Astrocyte (in vitro differentiated cells and primary cell): ENCODE measurements at regions not wholly inside any gene's neighbourhood (a gene's known extent, or its start where the extent isn't known, plus 50 kb on each side); places are given as distances from the start of the nearest gene placed in this dataset.

Experiments
- DNase-seq: peaks from one replicate; pipeline ENCODE4 v3.0.0-alpha.2; 2010; ENCODE audit warnings: low read depth
- FAIRE-seq: peaks from 2 replicates; lab custom pipeline; 2011; peaks lifted over from hg19 to GRCh38; lab: Jason Lieb, UNC
- H2AFZ ChIP-seq: 2 replicates; pipeline ENCODE4 v1.6.0; 2012; ENCODE audit warnings: low read depth, low read length, inconsistent platforms
- H3K27ac ChIP-seq: 2 replicates; pipeline ENCODE4 v1.5.1; 2011; ENCODE audit warnings: low read depth, low read length, inconsistent platforms
- H3K27me3 ChIP-seq: 2 replicates; pipeline ENCODE4 v1.6.0; 2011; ENCODE audit warnings: low read length, inconsistent platforms; ENCODE audit not compliant: insufficient read depth
- H3K36me3 ChIP-seq: 2 replicates; pipeline ENCODE4 v1.5.1; 2011; ENCODE audit warnings: low read length, inconsistent platforms; ENCODE audit not compliant: insufficient read depth
- H3K4me1 ChIP-seq: 2 replicates; pipeline ENCODE4 v1.5.1; 2011; ENCODE audit warnings: low read length, inconsistent platforms; ENCODE audit not compliant: insufficient read depth
- H3K4me2 ChIP-seq: 2 replicates; pipeline ENCODE4 v1.6.0; 2012; ENCODE audit warnings: low read length, inconsistent platforms
- H3K4me3 ChIP-seq: 2 replicates; pipeline ENCODE4 v1.5.1; 2011; ENCODE audit warnings: low read depth, mild to moderate bottlenecking, low read length, inconsistent platforms; ENCODE audit not compliant: insufficient read depth
- H3K79me2 ChIP-seq: 2 replicates; pipeline ENCODE4 v1.6.0; 2012; ENCODE audit warnings: mild to moderate bottlenecking, low read length, inconsistent platforms; ENCODE audit not compliant: insufficient read depth
- H3K9ac ChIP-seq: 2 replicates; pipeline ENCODE4 v1.6.0; 2012; ENCODE audit warnings: mild to moderate bottlenecking, low read length, inconsistent platforms
- H3K9me3 ChIP-seq: 2 replicates; pipeline ENCODE4 v1.5.1; 2012; ENCODE audit warnings: low read depth, mild to moderate bottlenecking, low read length, inconsistent platforms; ENCODE audit not compliant: insufficient read depth
- H4K20me1 ChIP-seq: 2 replicates; pipeline ENCODE4 v1.6.0; 2012; ENCODE audit warnings: low read length, inconsistent platforms; ENCODE audit not compliant: insufficient read depth
- H3K27ac Mint-ChIP-seq: one replicate; pipeline ENCODE4 v1.8.0; 2021; ENCODE audit warnings: mild to moderate bottlenecking, mixed read lengths; ENCODE audit not compliant: unreplicated experiment
- H3K27me3 Mint-ChIP-seq: one replicate; pipeline ENCODE4 v1.8.0; 2021; ENCODE audit warnings: low read depth, mixed read lengths; ENCODE audit not compliant: unreplicated experiment
- H3K36me3 Mint-ChIP-seq: one replicate; pipeline ENCODE4 v1.8.0; 2021; ENCODE audit warnings: low read depth, mixed read lengths; ENCODE audit not compliant: unreplicated experiment
- H3K4me1 Mint-ChIP-seq: one replicate; pipeline ENCODE4 v1.8.0; 2021; ENCODE audit warnings: low read depth, mixed read lengths; ENCODE audit not compliant: unreplicated experiment
- H3K4me3 Mint-ChIP-seq: one replicate; pipeline ENCODE4 v1.8.0; 2021; ENCODE audit warnings: mild to moderate bottlenecking, moderate library complexity, mixed read lengths; ENCODE audit not compliant: unreplicated experiment
- H3K9me3 Mint-ChIP-seq: one replicate; pipeline ENCODE4 v1.8.0; 2021; ENCODE audit warnings: mild to moderate bottlenecking, mixed read lengths; ENCODE audit not compliant: unreplicated experiment
- CTCF ChIP-seq: IDR thresholded peaks from 2 replicates; pipeline ENCODE4 v1.5.1; 2011; ENCODE audit warnings: low read depth, mild to moderate bottlenecking, inconsistent platforms, low read length, moderate library complexity; ENCODE audit not compliant: insufficient read depth
- EZH2 ChIP-seq: IDR thresholded peaks from 2 replicates; pipeline ENCODE4 v1.6.1; 2012; ENCODE audit warnings: mild to moderate bottlenecking, low read length, inconsistent platforms; ENCODE audit not compliant: insufficient read depth

GRCh38 chrX:121579016-121579760, 531.8 kb downstream of the GLUD2 start:
- no peak overlapping the region for H3K9ac ChIP-seq
- FAIRE-seq (peak; percentile 95), DNase-seq (no peak)
- no peaks in the 10 kb centered on the region for H3K79me2 ChIP-seq
- H3K27ac ChIP-seq = no peak overlapping the region
- H3K27me3 Mint-ChIP-seq = no peaks in the 10 kb centered on the region
- H3K27ac Mint-ChIP-seq = no peak overlapping the region
- no peak overlapping the region for H2AFZ ChIP-seq
- no peaks in the 10 kb centered on the region for H3K9me3 Mint-ChIP-seq
- no peak overlapping the region for H3K4me2 ChIP-seq
- H3K27me3 ChIP-seq = no peaks in the 10 kb centered on the region
- no peak overlapping the region for H3K4me3 Mint-ChIP-seq
- no peak overlapping the region for H3K4me3 ChIP-seq
- no peaks in the 10 kb centered on the region for H3K36me3 ChIP-seq
- H3K9me3 ChIP-seq = no peaks in the 10 kb centered on the region
- TF ChIP-seq CTCF (peak; percentile 25), EZH2 (no peak)
- H4K20me1 ChIP-seq = no peaks in the 10 kb centered on the region
- H3K4me1 Mint-ChIP-seq = no peaks in the 10 kb centered on the region
- H3K4me1 ChIP-seq = no peaks in the 10 kb centered on the region
- H3K36me3 Mint-ChIP-seq = no peaks in the 10 kb centered on the region

GRCh38 chrX:121581885-121582284, 534.5 kb downstream of the GLUD2 start:
- Histone ChIP-seq H3K27ac (no peak overlapping the region), H3K9ac (no peak overlapping the region), H2AFZ (no peak overlapping the region), H3K4me3 (no peak overlapping the region), H4K20me1 (no peaks in the 10 kb centered on the region), H3K4me1 (no peaks in the 10 kb centered on the region), H3K27me3 (no peaks in the 10 kb centered on the region), H3K9me3 (no peaks in the 10 kb centered on the region), H3K36me3 (no peaks in the 10 kb centered on the region), H3K4me2 (no peak overlapping the region), H3K79me2 (no peaks in the 10 kb centered on the region)
- DNase-seq (no peak), FAIRE-seq (peak; percentile 37)
- TF ChIP-seq EZH2 (no peak), CTCF (no peak)
- no peak overlapping the region for H3K4me3 Mint-ChIP-seq
- no peaks in the 10 kb centered on the region for H3K36me3 Mint-ChIP-seq
- H3K27ac Mint-ChIP-seq = no peak overlapping the region
- H3K4me1 Mint-ChIP-seq = no peaks in the 10 kb centered on the region
- H3K27me3 Mint-ChIP-seq = no peaks in the 10 kb centered on the region
- H3K9me3 Mint-ChIP-seq = no peaks in the 10 kb centered on the region

GRCh38 chrX:121585626-121586025, 538.2 kb downstream of the GLUD2 start:
- no peaks in the 10 kb centered on the region for H3K4me1 Mint-ChIP-seq
- Histone ChIP-seq H4K20me1 (no peaks in the 10 kb centered on the region), H3K27me3 (no peaks in the 10 kb centered on the region), H3K79me2 (no peaks in the 10 kb centered on the region), H3K9me3 (no peaks in the 10 kb centered on the region), H3K27ac (no peak overlapping the region), H3K4me2 (no peak overlapping the region), H2AFZ (no peak overlapping the region), H3K4me1 (no peaks in the 10 kb centered on the region), H3K9ac (no peak overlapping the region), H3K36me3 (no peaks in the 10 kb centered on the region), H3K4me3 (no peak overlapping the region)
- no peak overlapping the region for H3K27ac Mint-ChIP-seq
- FAIRE-seq (no peak), DNase-seq (no peak)
- TF ChIP-seq CTCF (no peak), EZH2 (no peak)
- H3K27me3 Mint-ChIP-seq = no peaks in the 10 kb centered on the region
- no peaks in the 10 kb centered on the region for H3K9me3 Mint-ChIP-seq
- no peaks in the 10 kb centered on the region for H3K36me3 Mint-ChIP-seq
- no peak overlapping the region for H3K4me3 Mint-ChIP-seq
